ENCODE measurements at regions not wholly inside any gene's neighbourhood (a gene's known extent, or its start where the extent isn't known, plus 50 kb on each side); places are given as distances from the start of the nearest gene placed in this dataset.
"Not testable (repeated sequence)": the region's sequence is repeated elsewhere in the genome, so short reads cannot be mapped to it uniquely, and the experiment has no call there.

DNA sequence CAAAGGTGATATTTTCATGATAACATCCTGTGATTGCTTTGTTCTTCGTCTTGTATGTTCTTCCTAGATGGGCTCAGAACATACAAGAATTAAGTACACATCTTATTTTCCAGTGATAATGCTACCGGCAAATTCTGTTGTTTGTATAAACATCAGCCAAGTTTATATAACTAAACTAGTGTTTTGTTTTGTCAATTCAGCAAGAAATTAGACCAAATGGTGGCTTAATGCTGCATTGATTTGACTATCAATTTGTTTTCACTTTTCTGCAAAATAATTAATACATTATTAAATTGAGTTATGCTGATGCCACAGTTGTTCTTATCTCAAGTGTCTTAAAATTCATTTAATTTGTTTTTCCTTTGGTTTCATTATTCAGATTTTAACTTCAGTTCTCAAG is 177.7 kb downstream of the OR4F29 start:
- not testable (repeated sequence) for DNase-seq

DNA sequence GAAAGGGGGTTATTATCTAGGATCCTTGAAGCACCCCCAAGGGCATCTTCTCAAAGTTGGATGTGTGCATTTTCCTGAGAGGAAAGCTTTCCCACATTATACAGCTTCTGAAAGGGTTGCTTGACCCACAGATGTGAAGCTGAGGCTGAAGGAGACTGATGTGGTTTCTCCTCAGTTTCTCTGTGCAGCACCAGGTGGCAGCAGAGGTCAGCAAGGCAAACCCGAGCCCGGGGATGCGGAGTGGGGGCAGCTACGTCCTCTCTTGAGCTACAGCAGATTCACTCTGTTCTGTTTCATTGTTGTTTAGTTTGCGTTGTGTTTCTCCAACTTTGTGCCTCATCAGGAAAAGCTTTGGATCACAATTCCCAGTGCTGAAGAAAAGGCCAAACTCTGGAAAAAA is 183.7 kb downstream of the OR4F29 start:
- peak; percentile 58 for DNase-seq
